ENCODE measurements at regions not wholly inside any gene's neighbourhood (a gene's known extent, or its start where the extent isn't known, plus 50 kb on each side); places are given as distances from the start of the nearest gene placed in this dataset.

- TF ChIP-seq CTCF (IDR thresholded peaks at IDR 0.05) (no peak), POLR2AphosphoS5 (IDR thresholded peaks at IDR 0.05) (no peak), EP300 (IDR thresholded peaks at IDR 0.05) (no peak)
These were observed 67.6 kb upstream of the SERTAD2 start for GRCh38 chr2:64721320-64721623.

Measured in sigmoid colon (tissue), 4 donors.